GM21717 (cell line): ENCODE measurements at regions not wholly inside any gene's neighbourhood (a gene's known extent, or its start where the extent isn't known, plus 50 kb on each side); places are given as distances from the start of the nearest gene placed in this dataset.

Source experiments
- ATAC-seq: cut with Tn5 transposase; IDR thresholded peaks from one replicate; pipeline ENCODE4 v1.9.1; 2021; ENCODE audit warnings: mild to moderate bottlenecking, moderate library complexity; ENCODE audit not compliant: unreplicated experiment

DNA sequence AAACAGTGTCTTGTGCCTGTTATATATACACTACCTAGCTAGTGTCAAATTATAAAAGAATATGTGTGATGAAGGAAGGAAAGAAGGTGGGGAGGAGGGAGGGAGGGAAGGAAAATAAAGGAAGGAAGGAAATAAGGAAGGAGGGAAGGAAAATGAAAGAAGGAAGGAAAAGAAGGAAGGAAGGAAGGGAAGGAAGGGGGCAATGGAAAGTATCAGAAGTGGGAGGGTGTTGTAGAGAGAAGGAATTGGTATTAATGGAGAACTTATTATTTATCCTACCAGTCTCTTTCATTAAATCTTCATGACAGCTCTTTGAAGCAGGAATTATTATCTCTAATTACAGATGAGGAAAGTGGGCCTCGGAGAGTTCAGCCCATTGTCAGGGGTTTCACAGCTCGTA, 202.4 kb downstream of the SAMD5 start:
- no peak for ATAC-seq

DNA sequence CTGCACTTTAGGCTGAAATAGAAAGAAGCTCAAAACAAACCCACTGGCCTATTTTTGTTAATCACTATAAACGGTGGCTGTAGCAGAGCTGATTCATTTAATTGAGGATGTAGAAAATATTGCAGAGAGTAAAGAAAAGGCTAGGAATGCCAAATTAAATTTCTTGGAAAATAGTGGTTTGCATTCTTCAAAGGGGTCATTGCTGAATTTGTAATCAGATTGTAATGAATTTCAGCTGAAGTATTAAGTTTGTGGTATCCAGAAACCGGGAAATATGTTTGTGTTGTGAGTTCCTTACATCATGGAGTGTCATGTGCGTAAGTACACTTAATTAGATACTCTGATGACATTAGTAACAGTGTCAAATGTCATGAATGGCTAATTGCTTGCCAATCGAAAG, 203.0 kb downstream of the SAMD5 start:
- ATAC-seq = no peak

GRCh38 chr6:147712841-147713240, 204.4 kb downstream of the SAMD5 start:
- ATAC-seq = no peak

DNA sequence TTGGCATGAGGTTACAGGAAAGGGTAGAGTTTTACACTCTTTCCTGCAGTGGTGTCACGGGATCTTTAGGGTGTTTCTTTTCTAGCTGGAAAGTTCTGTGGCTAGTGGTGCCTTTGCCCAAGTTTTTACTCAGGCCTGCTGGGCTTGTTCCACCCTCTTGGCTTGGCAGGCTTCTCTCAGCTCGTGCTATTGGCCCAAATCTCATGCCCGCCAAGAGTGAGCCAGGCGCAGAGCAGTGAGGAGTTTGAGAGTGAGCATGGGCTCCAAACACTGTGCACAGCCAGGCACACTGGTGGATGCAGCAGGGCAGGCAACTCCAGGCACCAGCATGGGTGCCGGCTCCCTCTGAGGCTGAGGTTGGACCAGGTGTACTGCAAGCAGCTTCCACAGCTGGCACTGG, 206.5 kb downstream of the SAMD5 start:
- ATAC-seq = no peak

DNA sequence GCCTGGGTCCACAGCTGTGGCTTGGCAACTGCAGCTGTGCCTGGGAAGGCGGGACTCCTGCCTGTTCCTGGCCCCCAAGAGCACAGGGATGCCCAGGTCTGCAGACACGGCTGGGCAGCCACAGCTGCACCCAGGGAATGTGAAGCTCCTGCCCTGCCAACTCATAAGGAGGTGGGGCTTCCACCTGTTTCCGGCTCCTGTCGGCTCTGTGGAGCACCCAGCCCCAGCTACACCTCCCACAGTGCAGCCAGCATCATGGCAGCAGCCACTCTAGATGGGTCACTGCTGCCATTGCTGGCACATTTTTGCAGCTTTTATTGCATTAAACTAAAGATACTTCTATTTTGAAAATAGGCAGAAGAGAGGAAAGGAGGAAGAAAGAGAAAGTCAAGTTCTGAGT, 207.9 kb downstream of the SAMD5 start:
- no peak for ATAC-seq

DNA sequence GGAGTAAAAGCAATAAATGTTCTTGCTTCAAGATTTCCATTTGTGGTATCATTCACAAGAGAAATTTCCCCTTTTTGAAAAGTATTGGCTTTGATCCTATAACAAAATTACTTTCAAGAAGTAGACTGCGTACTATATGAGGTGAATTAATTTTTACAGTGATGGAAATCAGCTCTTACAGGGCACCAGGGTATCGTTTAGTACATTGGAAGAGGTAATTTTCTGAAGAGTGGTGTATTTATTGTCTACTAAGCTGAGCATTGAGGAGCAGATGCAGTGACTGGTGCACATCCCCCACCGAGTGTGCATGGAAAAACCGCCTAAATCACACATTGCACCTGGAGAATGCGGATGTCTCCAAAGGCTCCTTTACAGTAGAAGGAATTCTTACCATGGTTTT, 209.5 kb downstream of the SAMD5 start:
- ATAC-seq = no peak

GRCh38 chr6:147722158-147722557, 213.7 kb downstream of the SAMD5 start:
- no peak for ATAC-seq

- no peak for ATAC-seq
These were observed 216.0 kb downstream of the SAMD5 start for GRCh38 chr6:147724454-147724853.

GRCh38 chr6:147726342-147726741, 217.9 kb downstream of the SAMD5 start:
- no peak for ATAC-seq

GRCh38 chr6:147728903-147729302, 220.4 kb downstream of the SAMD5 start:
- ATAC-seq = no peak

GRCh38 chr6:147733686-147734085, 225.2 kb downstream of the SAMD5 start:
- ATAC-seq = no peak

GRCh38 chr6:147734151-147734550, 225.7 kb downstream of the SAMD5 start:
- ATAC-seq = no peak

- no peak for ATAC-seq
These were observed 227.4 kb downstream of the SAMD5 start for GRCh38 chr6:147735924-147736323.

- ATAC-seq = no peak
These were observed 228.6 kb downstream of the SAMD5 start for GRCh38 chr6:147737115-147737514.

DNA sequence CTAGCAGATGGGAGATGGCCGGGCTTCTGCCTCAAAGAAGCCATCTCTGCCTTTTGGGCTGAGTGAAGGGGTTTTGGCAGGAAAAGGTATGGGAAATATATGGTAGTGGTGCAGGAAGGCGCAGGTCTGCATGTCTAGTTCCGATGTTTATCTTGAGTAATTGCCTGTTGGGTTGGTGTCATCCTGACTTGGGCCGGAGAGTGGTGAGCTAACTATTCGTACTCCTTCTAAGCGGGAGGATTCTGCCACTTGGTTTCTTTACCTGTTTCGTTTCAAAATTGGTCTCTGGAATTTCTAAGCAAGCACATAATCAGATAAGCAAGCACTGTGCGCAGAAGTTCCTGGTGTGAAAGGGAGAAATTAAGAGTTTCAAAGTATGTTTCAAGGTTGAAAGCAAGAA, 229.6 kb downstream of the SAMD5 start:
- no peak for ATAC-seq

- no peak for ATAC-seq
These were observed 230.1 kb downstream of the SAMD5 start for GRCh38 chr6:147738516-147739162.

DNA sequence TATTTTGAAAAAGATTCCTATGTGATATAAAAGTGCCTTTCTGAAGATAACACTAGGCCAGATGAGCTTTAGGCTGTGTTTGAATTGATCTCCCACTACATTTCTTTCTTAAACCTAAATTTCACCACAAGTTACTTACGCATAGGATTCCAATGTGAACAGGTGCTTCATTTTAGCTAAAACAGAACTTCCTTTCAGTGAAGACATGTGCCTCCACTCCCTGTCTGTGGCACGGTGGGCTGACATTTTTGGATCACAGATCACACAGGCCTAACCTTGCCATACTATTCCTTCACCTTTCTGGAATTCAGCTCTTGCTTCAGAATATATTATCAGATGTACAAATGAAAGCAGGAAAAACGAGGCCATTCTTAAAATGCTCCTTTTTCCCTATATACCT, 231.8 kb downstream of the SAMD5 start:
- ATAC-seq = no peak

DNA sequence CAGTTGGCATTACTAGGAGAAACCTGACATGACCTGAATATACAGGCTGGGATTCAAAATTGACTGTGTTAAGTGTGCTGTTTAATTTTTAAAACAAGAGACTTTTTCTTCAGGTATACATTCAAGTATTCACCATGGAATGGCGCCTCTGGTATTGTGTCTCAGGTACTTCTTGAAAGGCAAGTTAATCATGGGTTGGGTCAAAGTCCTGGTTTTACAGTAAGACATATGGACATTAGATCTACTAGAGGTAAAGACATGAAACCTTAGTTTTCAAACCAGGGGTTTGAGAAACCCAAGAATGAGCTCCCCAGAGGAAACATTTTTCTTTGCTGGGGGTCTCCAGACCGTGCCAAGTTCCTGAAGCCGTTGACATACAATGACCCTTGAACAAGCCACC, 232.4 kb downstream of the SAMD5 start:
- no peak for ATAC-seq

DNA sequence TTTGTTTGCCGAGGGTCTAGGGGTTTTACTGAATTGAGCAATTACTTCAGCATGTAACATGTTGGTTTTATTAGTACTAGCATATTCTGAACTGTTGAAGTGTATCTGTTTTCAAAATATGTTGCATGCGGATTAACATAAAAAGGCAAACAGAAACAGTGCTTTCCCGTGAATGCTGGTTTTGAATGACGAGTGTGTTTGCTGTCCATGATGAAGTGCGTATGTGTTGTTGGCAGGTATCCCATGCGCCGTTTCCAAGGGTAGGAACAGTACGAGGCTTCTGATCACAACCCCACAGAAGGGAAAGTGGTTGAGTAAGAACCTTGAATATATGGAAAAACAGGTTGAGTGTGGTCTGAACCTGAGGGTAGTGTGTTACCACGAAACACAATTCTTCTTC, 232.9 kb downstream of the SAMD5 start:
- ATAC-seq = no peak

- no peak for ATAC-seq
These were observed 233.9 kb downstream of the SAMD5 start for GRCh38 chr6:147742440-147742839.

DNA sequence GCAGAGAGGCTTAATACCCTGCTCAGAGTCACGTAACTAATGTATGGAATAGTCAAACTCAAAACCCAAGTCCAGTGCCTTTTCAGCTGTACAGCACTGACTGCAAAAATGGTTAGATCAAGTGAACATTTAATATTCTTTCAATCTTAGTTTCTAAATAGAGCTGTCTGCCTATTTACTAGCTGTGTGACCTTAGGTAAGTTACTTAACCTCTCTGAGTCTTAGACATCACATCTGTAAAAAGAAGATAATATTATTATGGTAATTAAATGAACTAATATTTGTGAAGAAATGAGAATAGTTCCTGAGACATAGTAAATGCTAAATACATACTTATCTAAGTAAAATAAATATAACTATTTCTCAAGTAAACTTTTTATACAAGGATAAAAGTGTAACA, 235.5 kb downstream of the SAMD5 start:
- no peak for ATAC-seq

DNA sequence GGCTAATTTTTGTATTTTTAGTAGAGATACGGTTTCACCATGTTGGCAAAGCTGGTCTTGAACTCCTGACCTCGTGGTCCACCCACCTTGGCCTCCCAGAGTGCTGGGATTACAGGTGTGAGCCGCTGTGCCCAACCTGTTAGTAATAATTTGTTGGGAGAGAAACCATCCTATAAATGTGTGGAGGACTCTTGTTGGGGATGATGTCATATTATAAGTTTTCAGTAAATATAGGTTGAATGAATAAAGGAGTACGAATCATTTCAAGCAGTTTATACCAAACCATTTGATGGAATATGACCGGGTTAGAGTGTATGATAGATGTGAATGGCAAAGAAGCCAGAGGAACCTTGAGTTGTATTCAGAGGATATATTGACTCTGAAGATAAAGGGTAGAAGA, 240.8 kb downstream of the SAMD5 start:
- ATAC-seq = no peak

DNA sequence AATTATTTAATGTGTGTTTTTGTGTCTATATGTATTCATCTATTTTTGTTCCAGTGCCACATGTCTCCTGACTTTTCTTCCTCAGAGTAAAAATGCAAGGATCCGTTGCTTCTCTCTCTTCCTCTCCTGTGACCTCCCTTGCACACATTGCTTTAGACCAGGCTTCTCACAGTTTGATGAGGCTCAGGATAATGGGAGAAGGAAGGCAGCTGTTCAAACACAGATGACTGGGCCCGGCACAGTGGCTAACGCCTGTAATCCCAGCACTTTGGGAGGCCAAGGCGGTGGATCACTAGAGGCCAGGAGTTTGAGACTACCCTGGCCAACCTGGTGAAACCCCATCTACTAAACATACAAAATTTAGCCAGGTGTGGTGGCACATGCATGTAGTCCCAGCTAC, 241.9 kb downstream of the SAMD5 start:
- no peak for ATAC-seq
